DOHH2 (cell line): ENCODE measurements at regions not wholly inside any gene's neighbourhood (a gene's known extent, or its start where the extent isn't known, plus 50 kb on each side); places are given as distances from the start of the nearest gene placed in this dataset.

Experiments used
- CTCF ChIP-seq: fragments of 200-600 bp; sonication (generic); IDR thresholded peaks from one replicate; pipeline ENCODE4 v1.5.1; 2014; ENCODE audit warnings: antibody characterized with exemption, mild to moderate bottlenecking, low read depth, low read length; ENCODE audit not compliant: poor library complexity, severe bottlenecking
- EZH2phosphoT487 ChIP-seq: fragments of 200-600 bp; sonication (generic); IDR thresholded peaks from 2 replicates; pipeline ENCODE4 v1.6.1; 2017; ENCODE audit warnings: borderline replicate concordance, mild to moderate bottlenecking, antibody characterized with exemption, low read length, moderate library complexity, mixed read lengths

GRCh38 chr18:59048048-59048363, 91.7 kb upstream of the SEC11C start:
- TF ChIP-seq CTCF (no peak), EZH2phosphoT487 (no peak)
